ENCODE measurements at regions not wholly inside any gene's neighbourhood (a gene's known extent, or its start where the extent isn't known, plus 50 kb on each side); places are given as distances from the start of the nearest gene placed in this dataset.
"Not testable (repeated sequence)": the region's sequence is repeated elsewhere in the genome, so short reads cannot be mapped to it uniquely, and the experiment has no call there.

- DNase-seq = no peak
Observed at GRCh38 chr11:10998674-10999073, 140.8 kb upstream of the ZBED5 start.

- DNase-seq = no peak
Observed at GRCh38 chr11:10996678-10997077, 138.8 kb upstream of the ZBED5 start.

GRCh38 chr11:10993640-10994039 lies 135.8 kb upstream of the ZBED5 start:
- DNase-seq = no peak

DNA sequence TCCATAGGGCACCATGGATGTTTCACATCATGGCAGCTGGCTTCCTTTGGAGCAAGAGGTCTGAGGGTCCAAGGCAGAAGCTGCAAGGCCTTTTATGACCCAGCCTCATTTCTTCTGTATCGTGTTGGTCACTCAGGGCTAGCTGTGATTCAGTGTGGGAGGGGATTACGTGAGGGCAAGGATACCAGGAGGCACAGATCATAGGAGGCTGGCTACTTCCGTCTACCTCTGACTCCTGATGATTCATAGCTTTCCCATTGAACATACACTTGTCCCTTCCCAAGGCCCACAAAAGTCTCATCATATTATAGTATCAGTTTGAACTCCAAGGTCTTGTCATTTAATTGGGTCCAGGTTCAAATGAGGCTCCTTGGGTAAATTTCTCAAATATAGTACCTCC lies 135.3 kb upstream of the ZBED5 start:
- no peak for DNase-seq

DNA sequence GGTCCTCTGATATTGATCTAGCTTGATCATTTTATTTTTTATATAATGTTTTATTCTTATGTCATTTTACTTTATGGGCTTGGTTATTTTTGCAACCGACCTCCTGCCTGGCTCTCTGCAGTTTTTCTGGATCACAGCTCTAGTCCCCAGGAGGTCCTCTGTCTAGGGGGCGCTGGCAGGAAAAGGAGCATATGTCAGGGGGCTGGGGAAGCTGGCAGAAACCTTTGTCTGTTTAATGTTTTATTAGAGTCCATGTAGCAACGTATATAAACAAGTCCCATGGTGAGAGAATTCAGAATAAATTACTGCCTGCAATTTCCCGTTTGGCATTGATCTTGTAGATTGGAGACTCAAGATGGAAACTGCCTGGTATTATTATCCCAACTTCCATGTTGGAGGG lies 133.5 kb upstream of the ZBED5 start:
- DNase-seq = no peak

DNA sequence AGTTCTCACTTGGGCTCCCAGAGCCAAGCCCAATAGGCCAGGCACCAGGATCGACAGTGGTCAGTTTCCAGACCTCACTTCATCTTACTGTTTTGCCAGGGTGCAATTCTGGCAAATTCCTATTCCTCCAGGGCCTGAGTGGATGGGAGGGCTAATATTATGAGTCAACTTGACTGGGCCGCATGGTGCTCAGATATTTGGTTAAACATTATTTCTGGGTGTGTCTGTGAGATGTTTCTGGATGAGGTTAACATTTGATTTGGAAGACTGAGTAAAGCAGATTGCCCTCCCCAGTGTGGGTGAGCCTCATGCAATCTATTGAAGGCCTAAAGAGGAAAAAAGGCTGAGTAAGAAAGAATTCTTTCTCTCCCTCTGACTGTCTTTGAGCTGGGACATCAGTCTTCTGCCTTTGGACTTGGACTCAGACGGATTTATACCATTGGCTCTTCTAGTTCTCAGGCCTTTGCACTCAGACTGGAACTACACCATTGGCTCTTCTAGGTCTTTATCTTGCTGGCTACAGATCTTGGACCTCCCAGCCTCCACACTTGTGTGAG lies 132.9 kb upstream of the ZBED5 start:
- no peak for DNase-seq

GRCh38 chr11:10990160-10990559 lies 132.3 kb upstream of the ZBED5 start:
- no peak for DNase-seq

DNA sequence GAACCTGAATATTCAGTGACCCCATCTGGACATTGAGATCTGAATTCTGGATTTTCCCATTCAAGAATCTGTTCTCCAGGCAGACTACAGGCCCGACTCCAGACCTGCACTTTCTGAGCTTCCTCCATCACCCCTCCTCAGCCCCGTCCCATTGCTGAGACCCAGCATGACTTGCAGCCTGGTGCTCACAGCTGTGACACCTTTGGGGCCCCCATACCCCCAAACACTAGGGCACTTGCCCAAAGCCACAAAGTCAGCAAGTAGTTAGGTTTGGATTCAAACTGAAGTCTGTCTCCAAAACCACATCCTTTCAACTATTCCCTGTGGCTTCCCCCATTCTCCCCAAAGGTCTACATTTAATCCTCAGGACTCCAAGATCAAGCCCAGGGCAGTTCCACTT lies 128.2 kb upstream of the ZBED5 start:
- DNase-seq = no peak

- DNase-seq = no peak
Observed at GRCh38 chr11:10984742-10985141, 126.9 kb upstream of the ZBED5 start.

DNA sequence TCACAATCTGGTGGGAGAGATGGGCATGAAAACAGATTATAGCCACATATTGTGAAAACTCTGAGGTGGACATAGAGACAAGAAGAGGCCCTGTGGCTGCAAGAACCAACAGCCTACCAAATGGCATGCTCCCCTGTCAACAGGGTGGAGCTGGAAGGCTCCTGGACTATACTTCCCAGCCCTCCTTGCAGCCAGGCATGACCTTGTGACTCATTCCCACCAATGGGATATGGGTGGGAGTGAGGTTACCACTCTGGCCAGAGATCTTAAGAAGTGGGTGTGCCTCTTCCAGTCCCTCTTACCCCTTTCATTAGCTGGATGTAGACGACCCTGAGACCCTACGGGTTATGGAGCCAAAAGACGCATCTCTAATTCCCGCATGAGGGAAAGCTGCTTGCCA lies 126.4 kb upstream of the ZBED5 start:
- no peak for DNase-seq

DNA sequence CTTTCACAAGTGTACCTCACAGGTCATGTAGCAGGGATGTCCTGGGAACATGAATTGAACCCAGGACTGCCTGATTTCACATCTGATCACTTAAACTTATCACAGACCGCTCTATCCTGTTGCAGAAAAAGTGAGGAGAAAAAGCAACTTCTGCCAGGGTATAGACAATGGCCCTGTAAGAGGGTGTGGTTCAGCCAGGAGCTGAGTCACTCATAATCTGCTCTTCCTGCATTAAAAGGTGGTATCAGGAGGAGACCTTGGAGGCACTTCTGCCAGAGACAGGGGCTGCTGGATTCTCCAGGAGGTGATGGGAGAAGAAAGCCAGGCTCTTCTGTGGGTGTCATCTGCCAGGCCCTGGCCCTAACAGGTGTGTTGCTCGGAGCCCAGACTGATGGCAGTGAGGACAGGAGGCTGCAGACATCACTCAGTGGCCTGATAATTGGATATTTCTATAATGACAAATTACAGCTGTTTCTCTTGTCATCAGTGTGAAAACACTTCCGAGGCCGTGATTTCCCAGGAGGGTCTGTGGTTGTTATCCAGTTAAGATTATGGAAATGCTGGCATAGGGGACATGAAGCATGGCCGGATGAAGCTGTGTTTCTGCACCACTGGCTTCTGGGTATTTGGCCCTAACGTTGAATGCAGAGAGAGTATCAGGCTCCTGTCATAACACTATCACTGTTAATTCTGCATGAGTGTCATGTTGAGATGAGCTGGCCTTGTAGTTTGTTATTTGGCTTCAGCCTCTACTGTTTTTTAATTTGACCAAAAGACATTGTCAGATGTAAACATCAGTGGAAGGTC lies 125.1 kb upstream of the ZBED5 start:
- DNase-seq = no peak

DNA sequence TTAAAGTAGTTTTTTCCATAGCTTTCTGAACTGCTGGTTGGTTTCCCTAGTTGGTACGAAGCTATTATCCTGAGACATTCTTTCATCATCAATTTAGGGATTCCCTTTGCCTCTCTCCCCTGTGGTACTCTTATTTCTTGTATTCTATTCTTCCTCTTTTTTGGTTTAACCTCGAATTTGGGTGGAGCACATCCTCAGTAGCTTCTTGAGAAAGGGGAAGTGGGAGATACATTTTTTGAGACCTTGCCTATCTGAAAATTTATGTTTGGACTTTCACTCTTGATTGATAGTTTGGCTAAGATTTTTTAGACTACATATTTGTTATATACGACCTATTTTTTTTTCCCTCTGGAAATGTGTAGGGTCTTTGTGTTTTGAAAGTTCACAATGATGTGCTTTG lies 121.7 kb upstream of the ZBED5 start:
- no peak for DNase-seq

DNA sequence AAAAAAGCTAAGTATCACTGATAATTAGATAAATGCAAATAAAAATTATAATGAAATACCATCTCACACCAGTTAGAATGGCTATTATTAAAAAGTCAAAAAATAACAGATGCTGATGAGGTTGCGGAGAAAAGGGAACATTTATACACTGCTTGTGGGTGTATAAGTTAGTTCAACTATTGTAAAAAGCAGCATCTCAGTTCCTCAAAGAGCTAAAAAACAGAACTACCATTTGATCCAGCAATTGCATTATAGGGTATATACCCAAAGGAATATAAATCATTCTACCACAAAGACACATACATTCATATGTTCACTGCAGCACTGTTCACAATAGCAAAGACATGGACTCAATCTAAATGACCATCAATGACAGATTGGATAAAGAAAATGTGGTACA lies 120.3 kb upstream of the ZBED5 start:
- DNase-seq = no peak

DNA sequence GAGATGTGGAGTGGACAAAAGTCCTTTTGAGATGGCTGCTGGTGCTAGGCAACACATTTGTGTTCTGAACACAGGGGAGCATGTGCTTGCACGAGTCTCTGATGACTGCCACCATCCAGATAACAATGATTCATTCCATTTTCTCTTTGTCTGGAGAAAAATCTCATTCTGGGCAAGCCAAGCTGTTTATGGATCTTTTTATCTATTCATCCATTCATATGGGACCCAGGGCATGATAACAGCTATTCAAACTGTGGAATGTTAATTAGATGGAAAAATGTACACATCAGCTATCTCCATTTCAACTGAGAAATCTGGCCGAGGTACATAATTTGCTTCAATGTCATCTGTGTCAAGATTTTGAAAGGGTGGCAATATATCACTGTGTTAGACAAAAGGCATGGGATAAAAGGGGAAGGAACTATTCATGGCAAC lies 117.5 kb upstream of the ZBED5 start:
- no peak for DNase-seq

DNA sequence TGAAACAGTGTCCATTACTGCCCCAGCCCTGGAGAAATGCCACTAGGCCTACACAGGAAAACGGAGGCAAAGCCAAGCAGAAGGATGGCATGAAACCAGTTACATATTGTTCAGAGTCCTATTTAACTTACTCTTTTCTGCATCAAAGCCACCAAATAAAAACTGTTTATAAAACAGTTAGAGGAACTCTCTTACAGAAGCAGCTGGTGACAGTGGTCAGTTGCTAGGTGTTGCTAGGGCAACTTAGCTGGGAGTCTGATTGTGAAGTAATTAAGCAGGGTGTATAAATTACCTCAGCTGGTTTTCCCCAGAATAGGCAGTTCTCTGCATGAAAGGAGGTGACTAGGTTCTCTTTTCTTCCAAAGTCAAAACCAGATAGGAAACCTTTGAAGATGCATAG lies 115.6 kb upstream of the ZBED5 start:
- DNase-seq = no peak

DNA sequence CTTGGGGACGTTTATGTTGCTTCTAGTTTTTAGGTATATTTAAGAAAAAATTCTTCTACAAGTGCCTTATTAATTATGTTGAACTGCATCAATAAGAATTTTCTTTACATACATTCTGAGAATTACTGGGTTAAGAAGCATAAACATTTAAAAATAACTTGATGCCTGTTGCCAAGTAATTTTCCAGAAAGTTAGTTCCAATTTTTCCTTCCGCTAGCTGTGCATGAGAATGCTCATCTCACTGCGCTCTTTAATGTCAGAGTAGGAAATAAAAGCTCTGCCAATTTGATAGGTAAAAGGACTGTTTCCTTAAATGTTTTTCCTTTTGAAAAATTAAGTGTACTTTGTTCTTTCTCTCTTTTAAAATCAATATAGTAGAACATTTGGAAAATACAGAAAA lies 113.1 kb upstream of the ZBED5 start:
- no peak for DNase-seq

DNA sequence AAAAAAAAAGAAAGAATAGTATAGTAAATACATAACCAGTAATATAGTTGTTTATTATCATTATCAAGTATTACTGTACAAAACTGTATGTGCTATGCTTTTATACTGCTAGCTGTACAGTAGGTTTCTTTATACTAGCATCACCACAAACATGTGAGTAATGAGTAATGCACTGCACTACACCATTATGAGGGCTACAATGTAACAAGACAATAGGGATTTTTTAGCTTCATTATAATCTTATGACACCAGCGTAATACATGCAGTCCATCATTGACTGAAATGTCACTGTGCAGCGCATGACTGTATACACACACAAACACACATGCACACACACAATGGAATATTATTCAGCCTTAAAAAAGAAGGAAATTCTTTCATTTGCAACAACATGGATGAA lies 111.5 kb upstream of the ZBED5 start:
- DNase-seq = no peak

GRCh38 chr11:10956884-10957283 lies 99.0 kb upstream of the ZBED5 start:
- DNase-seq = not testable (repeated sequence)

- DNase-seq = no peak
Observed at GRCh38 chr11:10955616-10956015, 97.8 kb upstream of the ZBED5 start.

DNA sequence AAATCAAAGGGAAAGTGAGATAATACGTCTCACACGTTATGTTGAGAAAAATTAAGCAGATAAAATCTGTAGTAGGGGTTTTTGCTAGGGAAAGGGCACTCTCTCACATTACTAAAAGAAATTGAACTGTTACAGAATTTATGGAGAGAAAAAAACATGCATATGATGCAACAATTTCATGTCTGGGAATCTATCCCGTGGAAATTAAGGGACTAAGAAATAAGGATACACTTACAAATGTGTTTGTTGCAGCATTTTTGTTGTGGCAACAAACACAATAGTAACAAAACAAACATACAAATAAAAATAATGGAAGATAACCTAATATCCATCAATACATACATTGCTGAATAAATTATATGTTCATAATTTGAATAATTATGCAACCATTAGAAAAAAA lies 96.3 kb upstream of the ZBED5 start:
- no peak for DNase-seq

DNA sequence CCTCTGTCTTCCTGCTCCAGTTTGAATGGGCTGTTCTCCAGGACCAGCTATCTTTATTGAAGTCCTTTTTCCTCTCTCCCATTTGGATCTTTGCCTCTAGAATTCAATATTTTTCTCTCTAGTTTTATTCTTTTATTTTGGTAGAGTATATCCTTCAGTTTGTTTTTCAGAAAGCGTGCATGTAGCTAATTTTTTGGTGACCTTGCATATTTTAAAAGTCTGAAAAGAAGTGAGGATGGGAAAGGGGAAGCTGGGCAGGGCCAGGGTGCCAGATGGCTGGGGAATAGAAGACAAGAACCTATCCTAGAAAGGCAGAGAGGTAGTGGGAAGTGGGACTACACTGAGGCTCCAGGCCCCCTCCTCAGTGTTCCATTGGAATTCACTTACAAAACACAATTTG lies 95.0 kb upstream of the ZBED5 start:
- DNase-seq = no peak

GRCh38 chr11:10947935-10948334 lies 90.1 kb upstream of the ZBED5 start:
- not testable (repeated sequence) for DNase-seq

- no peak for DNase-seq
Observed at GRCh38 chr11:10946072-10946471, 88.2 kb upstream of the ZBED5 start.

DNA sequence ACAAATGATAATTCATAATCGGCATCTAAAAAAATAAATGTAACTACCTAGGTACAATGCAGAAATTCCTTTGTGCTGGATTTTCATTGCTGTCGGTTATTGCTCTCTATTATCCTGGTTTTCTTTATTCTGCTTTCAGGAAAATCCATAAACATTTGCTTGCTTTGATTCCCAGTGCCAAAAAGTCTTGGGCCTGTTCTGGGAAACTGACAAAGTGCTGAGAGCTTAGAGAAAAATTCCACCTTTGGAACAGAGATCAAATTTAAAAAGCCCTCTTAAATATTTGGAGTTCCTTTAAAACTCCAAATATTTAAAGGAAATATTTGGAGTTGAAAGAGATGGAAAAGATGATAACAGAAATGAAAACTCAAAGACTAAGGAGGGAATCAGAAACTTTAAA lies 87.3 kb upstream of the ZBED5 start:
- no peak for DNase-seq

DNA sequence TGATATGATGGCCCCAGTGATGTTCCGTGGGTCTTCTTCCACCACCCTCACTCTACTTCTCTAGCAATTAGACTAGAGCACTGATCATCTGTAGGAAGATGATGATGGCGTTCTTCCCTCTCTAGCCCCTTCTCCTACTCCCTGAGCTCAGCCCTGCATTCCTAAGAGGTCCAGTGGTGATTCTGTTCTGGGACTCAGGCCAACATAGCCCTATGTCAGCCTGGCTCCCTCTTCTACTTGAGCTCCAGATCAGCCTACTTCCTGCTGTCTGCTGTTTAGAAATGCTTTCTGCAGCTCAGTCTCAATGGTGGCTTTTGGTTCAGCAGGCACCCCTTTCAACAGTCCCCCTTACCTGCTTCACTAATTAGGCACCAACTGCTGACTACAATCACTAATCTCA lies 86.1 kb upstream of the ZBED5 start:
- DNase-seq = no peak
